ENCODE measurements at regions not wholly inside any gene's neighbourhood (a gene's known extent, or its start where the extent isn't known, plus 50 kb on each side); places are given as distances from the start of the nearest gene placed in this dataset.

GRCh38 chr20:39850246-39850645 is 838.8 kb downstream of the MAFB start:
- DNase-seq (ENCODE audit: insufficient read length, low spot score) (no peak), FAIRE-seq (no peak)
- TF ChIP-seq CTCF (IDR thresholded peaks at IDR 0.05; ENCODE audit: insufficient read depth, missing control alignments): no peak

DNA sequence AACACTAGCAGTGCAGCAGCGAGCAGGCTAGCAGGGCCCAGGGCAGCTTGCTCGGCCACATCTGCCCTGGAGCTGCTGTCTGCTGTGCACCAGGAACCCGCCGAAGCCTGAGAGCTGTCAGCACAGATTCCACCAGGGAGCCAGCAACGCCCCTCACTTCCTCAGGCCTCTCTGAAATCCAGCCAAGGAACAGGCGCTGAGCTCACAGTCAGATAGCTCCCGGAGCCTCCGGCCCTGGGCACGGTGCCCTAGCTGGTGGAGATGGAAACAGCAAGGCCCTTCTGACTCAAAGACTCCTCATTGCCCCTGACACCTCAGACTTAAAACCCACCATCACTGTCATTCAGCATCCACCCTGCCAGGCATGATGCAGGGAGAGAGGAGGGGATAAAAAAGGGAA is 839.4 kb downstream of the MAFB start:
- TF ChIP-seq CTCF (IDR thresholded peaks at IDR 0.05; ENCODE audit: insufficient read depth, missing control alignments): no peak
- DNase-seq (ENCODE audit: insufficient read length, low spot score) (no peak), FAIRE-seq (no peak)

DNA sequence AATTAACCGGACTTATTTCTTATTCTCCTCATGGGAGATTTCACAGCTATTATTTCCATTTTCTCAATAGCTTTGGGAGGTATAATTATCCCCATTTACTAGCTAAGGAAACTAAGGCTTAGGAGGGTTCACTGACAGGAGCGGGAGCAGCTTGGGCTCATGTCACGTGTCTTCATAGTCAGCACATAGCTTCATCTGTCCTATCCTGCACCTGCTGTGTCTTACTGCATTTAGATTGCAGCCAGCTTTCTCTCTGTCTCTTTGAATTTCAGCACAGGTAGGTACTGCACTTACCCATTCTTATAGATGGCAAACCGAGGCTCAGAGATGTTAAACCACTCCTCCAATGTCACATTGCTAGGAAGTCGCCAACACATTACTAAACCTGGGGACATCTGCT is 839.9 kb downstream of the MAFB start:
- no peak for DNase-seq (ENCODE audit: insufficient read length, low spot score)
- TF ChIP-seq CTCF (IDR thresholded peaks at IDR 0.05; ENCODE audit: insufficient read depth, missing control alignments): no peak
- FAIRE-seq: no peak

- FAIRE-seq: no peak
These were observed 849.5 kb downstream of the MAFB start for GRCh38 chr20:39839399-39840119.

GRCh38 chr20:39837561-39837960 is 851.5 kb downstream of the MAFB start:
- DNase-seq (ENCODE audit: insufficient read length, low spot score) (no peak), FAIRE-seq (no peak)
- TF ChIP-seq CTCF (IDR thresholded peaks at IDR 0.05; ENCODE audit: insufficient read depth, missing control alignments): no peak

More at GRCh38 chr20:39839399-39840119, 849.5 kb downstream of the MAFB start:
- no peak for DNase-seq (ENCODE audit: insufficient read length, low spot score)
- TF ChIP-seq CTCF (IDR thresholded peaks at IDR 0.05; ENCODE audit: insufficient read depth, missing control alignments): no peak

GRCh38 chr20:39835130-39835842 is 853.8 kb downstream of the MAFB start:
- no peak for TF ChIP-seq CTCF (IDR thresholded peaks at IDR 0.05; ENCODE audit: insufficient read depth, missing control alignments)
- no peak for DNase-seq (ENCODE audit: insufficient read length, low spot score)
- no peak for FAIRE-seq

DNA sequence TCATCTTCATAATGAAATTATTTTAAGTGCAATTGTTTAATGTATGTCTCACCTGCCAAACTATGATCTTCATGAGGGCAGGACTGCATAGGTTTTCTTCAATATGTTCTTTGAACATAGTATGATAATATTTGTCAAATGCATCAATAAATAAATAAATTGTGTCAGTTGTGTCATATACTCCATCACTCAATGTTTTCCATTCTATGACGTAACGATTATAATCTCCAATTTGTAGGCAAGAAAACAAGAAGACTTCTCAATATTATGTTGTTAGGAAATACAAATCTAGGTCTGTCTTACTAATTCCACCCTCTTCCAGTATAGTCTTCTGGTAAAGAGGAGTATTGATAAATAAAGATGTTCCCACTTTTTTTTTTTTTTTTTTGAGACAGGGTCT is 858.1 kb downstream of the MAFB start:
- DNase-seq (ENCODE audit: insufficient read length, low spot score) (no peak), FAIRE-seq (no peak)
- TF ChIP-seq CTCF (IDR thresholded peaks at IDR 0.05; ENCODE audit: insufficient read depth, missing control alignments): no peak

Data from D721Med (cell line).